H1 (cell line): ENCODE measurements at regions not wholly inside any gene's neighbourhood (a gene's known extent, or its start where the extent isn't known, plus 50 kb on each side); places are given as distances from the start of the nearest gene placed in this dataset.

ENCODE experiments used
- CEBPB ChIP-seq: IDR thresholded peaks from 2 replicates; pipeline ENCODE4 v1.6.1; 2012; ENCODE audit warnings: low read depth, low read length
- E2F6 ChIP-seq: IDR thresholded peaks from 2 replicates; pipeline ENCODE4 v1.6.1; 2012; ENCODE audit warnings: inconsistent platforms
- EP300 ChIP-seq, 2 experiments: IDR thresholded peaks; 1 replicate in 1 of 2; 2 replicates in 1 of 2; pipeline ENCODE4 v1.6.1; 2011 to 2012; ENCODE audit warnings: low read depth in 2 of 2, low read length in 2 of 2, mild to moderate bottlenecking in 2 of 2, borderline replicate concordance in 1 of 2, inconsistent platforms in 1 of 2, moderate library complexity in 1 of 2
- JUN ChIP-seq: IDR thresholded peaks from 2 replicates; pipeline ENCODE4 v1.6.1; 2011; ENCODE audit warnings: low read depth, mild to moderate bottlenecking, improper control_type of control experiment, low read length
- JUND ChIP-seq: IDR thresholded peaks from 2 replicates; pipeline ENCODE4 v1.6.1; 2011; ENCODE audit warnings: mild to moderate bottlenecking, improper control_type of control experiment, low read length
- KDM1A ChIP-seq: fragments of 200-600, 300-600 bp; sonication (generic); IDR thresholded peaks from 2 replicates; pipeline ENCODE4 v1.7.1; 2016; ENCODE audit warnings: mild to moderate bottlenecking, low read length, borderline replicate concordance
- POLR2AphosphoS5 ChIP-seq: IDR thresholded peaks from 2 replicates; pipeline ENCODE4 v1.6.1; 2011; ENCODE audit warnings: low read depth, low read length
- RFX5 ChIP-seq: IDR thresholded peaks from 2 replicates; pipeline ENCODE4 v1.6.1; 2011; ENCODE audit warnings: low read depth, low read length, improper control_type of control experiment, borderline replicate concordance
- RXRA ChIP-seq: IDR thresholded peaks from 2 replicates; pipeline ENCODE4 v1.6.1; 2011; ENCODE audit warnings: low read depth, mild to moderate bottlenecking, low read length, moderate library complexity; ENCODE audit not compliant: insufficient read depth
- TAF1 ChIP-seq: IDR thresholded peaks from 2 replicates; pipeline ENCODE4 v1.6.1; 2011; ENCODE audit warnings: mild to moderate bottlenecking, low read depth, low read length
- USF2 ChIP-seq: IDR thresholded peaks from 2 replicates; pipeline ENCODE4 v1.6.1; 2011; ENCODE audit warnings: low read length, improper control_type of control experiment
- YY1 ChIP-seq: IDR thresholded peaks from 2 replicates; pipeline ENCODE4 v1.6.1; 2011; ENCODE audit warnings: low read depth, mild to moderate bottlenecking, low read length
- TF ChIP-seq, protein P1 (sequence below), 3 experiments: IDR thresholded peaks; 1 replicate in 2 of 3; 2 replicates in 1 of 3; pipeline versions ENCODE4 v1.5.1 to v1.6.1; 2011; ENCODE audit warnings: low read length in 3 of 3, mild to moderate bottlenecking in 3 of 3, inconsistent platforms in 2 of 3, low read depth in 1 of 3, moderate library complexity in 1 of 3; ENCODE audit not compliant: insufficient read depth in 1 of 3; ENCODE audit errors: control extremely low read depth in 1 of 3

- TF ChIP-seq POLR2AphosphoS5 (no peak), JUN (no peak), RXRA (no peak), CEBPB (no peak), TAF1 (no peak), E2F6 (no peak), YY1 (no peak), RFX5 (no peak), USF2 (no peak), EP300 (IDR thresholded peaks at IDR 0.05; ENCODE audit: borderline replicate concordance in 1 of 2, low read depth in 2 of 2, low read length in 2 of 2) (no peak), JUND (no peak), KDM1A (no peak)
- TF ChIP-seq, protein P1, sequence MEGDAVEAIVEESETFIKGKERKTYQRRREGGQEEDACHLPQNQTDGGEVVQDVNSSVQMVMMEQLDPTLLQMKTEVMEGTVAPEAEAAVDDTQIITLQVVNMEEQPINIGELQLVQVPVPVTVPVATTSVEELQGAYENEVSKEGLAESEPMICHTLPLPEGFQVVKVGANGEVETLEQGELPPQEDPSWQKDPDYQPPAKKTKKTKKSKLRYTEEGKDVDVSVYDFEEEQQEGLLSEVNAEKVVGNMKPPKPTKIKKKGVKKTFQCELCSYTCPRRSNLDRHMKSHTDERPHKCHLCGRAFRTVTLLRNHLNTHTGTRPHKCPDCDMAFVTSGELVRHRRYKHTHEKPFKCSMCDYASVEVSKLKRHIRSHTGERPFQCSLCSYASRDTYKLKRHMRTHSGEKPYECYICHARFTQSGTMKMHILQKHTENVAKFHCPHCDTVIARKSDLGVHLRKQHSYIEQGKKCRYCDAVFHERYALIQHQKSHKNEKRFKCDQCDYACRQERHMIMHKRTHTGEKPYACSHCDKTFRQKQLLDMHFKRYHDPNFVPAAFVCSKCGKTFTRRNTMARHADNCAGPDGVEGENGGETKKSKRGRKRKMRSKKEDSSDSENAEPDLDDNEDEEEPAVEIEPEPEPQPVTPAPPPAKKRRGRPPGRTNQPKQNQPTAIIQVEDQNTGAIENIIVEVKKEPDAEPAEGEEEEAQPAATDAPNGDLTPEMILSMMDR (IDR thresholded peaks at IDR 0.05; ENCODE audit: control extremely low read depth in 1 of 3, insufficient read depth in 1 of 3, low read depth in 1 of 3, low read length in 3 of 3) = peak in 2 of 3 experiments; percentile 24 to 44; a peak in 2 of 4 replicates
Measured at GRCh38 chr1:98468111-98468717, 193.3 kb upstream of the SNX7 start.
